MM.1S (cell line): ENCODE measurements at regions not wholly inside any gene's neighbourhood (a gene's known extent, or its start where the extent isn't known, plus 50 kb on each side); places are given as distances from the start of the nearest gene placed in this dataset.

ENCODE experiments used
- DNase-seq: peaks from one replicate; pipeline ENCODE4 v3.0.0-alpha.2; 2015
- H2AFZ ChIP-seq: fragments of 300-600 bp; sonication (generic); 2 replicates; pipeline ENCODE4 v1.6.0; 2016; ENCODE audit warnings: antibody characterized with exemption, low read length
- H3F3A ChIP-seq: fragments of 300-600 bp; sonication (generic); 2 replicates; pipeline ENCODE4 v1.6.1; 2016; ENCODE audit warnings: mild to moderate bottlenecking, antibody characterized with exemption, low read length, moderate library complexity, mixed read lengths; ENCODE audit not compliant: insufficient read depth
- H3K27ac ChIP-seq: fragments of 300-600 bp; sonication (generic); 2 replicates; pipeline ENCODE4 v1.5.1; 2016; ENCODE audit warnings: mild to moderate bottlenecking, low read length
- H3K27me3 ChIP-seq: fragments of 300-600 bp; sonication (generic); replicated peaks from 2 replicates; pipeline ENCODE4 v1.6.0; 2016; ENCODE audit warnings: low read length; ENCODE audit not compliant: insufficient read depth
- H3K36me3 ChIP-seq: fragments of 300-600 bp; sonication (generic); replicated peaks from 2 replicates; pipeline ENCODE4 v1.6.1; 2016; ENCODE audit warnings: mild to moderate bottlenecking, low read length, mixed read lengths; ENCODE audit not compliant: insufficient read depth
- H3K4me1 ChIP-seq: fragments of 300-600 bp; sonication (generic); 2 replicates; pipeline ENCODE4 v1.6.1; 2016; ENCODE audit warnings: low read length, mixed read lengths
- H3K4me2 ChIP-seq: fragments of 300-600 bp; sonication (generic); 2 replicates; pipeline ENCODE4 v1.6.0; 2016; ENCODE audit warnings: low read depth, low read length
- H3K4me3 ChIP-seq: fragments of 300-600 bp; sonication (generic); 2 replicates; pipeline ENCODE4 v1.5.1; 2016; ENCODE audit warnings: low read length, mixed read lengths
- H3K79me2 ChIP-seq: fragments of 300-600 bp; sonication (generic); 2 replicates; pipeline ENCODE4 v1.6.1; 2016; ENCODE audit warnings: mixed run types, low read length, mixed read lengths
- H3K9ac ChIP-seq: fragments of 300-600 bp; sonication (generic); 2 replicates; pipeline ENCODE4 v1.6.1; 2016; ENCODE audit warnings: low read length, mixed read lengths
- H3K9me2 ChIP-seq: fragments of 300-600 bp; sonication (generic); replicated peaks from 2 replicates; pipeline ENCODE4 v1.6.1; 2016; ENCODE audit warnings: mild to moderate bottlenecking, low read length, mixed read lengths; ENCODE audit not compliant: insufficient read depth
- H3K9me3 ChIP-seq: fragments of 300-600 bp; sonication (generic); replicated peaks from 2 replicates; pipeline ENCODE4 v1.6.1; 2016; ENCODE audit warnings: mild to moderate bottlenecking, low read length, mixed read lengths; ENCODE audit not compliant: insufficient read depth
- H4K20me1 ChIP-seq: fragments of 300-600 bp; sonication (generic); 2 replicates; pipeline ENCODE4 v1.6.1; 2016; ENCODE audit warnings: mild to moderate bottlenecking, low read length, moderate library complexity, mixed read lengths; ENCODE audit not compliant: insufficient read depth
- EZH2 ChIP-seq: fragments of 300-600 bp; sonication (generic); optimal IDR thresholded peaks from 2 replicates; pipeline ENCODE3; 2017; ENCODE audit warnings: low read depth, mild to moderate bottlenecking, antibody characterized with exemption, low read length, mixed read lengths
- EZH2phosphoT487 ChIP-seq: fragments of 300-600 bp; sonication (generic); IDR thresholded peaks from 2 replicates; pipeline ENCODE4 v1.6.1; 2018; ENCODE audit warnings: antibody characterized with exemption, low read length
- TF ChIP-seq, protein P1 (sequence below): fragments of 300-600 bp; sonication (generic); IDR thresholded peaks from 2 replicates; pipeline ENCODE4 v1.5.1; 2016; ENCODE audit warnings: antibody characterized with exemption, low read length, mixed read lengths

DNA sequence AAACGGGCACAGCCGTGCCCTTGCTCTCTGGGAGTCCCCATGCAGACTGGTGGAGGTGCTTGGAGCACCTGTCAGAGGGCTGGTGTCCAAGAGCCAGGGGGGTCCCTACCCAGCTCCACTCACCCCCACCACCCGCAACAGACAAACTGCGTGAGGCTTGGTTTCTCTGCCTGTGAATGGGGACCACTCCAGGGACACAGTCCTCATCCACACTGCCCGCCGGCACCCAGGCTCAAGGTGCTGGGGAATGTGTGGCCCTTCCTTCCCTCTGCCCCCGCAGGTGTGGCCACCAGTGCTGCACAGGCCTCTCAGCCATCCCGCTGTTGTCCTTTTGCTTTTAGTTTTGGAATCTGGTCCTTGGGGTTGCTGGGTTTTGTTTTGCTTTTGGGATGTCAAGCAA lies 136.5 kb upstream of the ZNF236 start:
- Histone ChIP-seq H3K4me3 (no peak overlapping the region), H3K36me3 (no peaks in the 10 kb centered on the region), H4K20me1 (no peaks in the 10 kb centered on the region), H3K4me1 (no peaks in the 10 kb centered on the region), H3F3A (no peaks in the 10 kb centered on the region), H3K79me2 (no peaks in the 10 kb centered on the region), H3K9ac (no peak overlapping the region), H3K27ac (no peak overlapping the region), H3K27me3 (no peaks in the 10 kb centered on the region), H3K9me3 (no peaks in the 10 kb centered on the region), H2AFZ (no peak overlapping the region), H3K4me2 (no peak overlapping the region), H3K9me2 (no peaks in the 10 kb centered on the region)
- TF ChIP-seq, protein P1, sequence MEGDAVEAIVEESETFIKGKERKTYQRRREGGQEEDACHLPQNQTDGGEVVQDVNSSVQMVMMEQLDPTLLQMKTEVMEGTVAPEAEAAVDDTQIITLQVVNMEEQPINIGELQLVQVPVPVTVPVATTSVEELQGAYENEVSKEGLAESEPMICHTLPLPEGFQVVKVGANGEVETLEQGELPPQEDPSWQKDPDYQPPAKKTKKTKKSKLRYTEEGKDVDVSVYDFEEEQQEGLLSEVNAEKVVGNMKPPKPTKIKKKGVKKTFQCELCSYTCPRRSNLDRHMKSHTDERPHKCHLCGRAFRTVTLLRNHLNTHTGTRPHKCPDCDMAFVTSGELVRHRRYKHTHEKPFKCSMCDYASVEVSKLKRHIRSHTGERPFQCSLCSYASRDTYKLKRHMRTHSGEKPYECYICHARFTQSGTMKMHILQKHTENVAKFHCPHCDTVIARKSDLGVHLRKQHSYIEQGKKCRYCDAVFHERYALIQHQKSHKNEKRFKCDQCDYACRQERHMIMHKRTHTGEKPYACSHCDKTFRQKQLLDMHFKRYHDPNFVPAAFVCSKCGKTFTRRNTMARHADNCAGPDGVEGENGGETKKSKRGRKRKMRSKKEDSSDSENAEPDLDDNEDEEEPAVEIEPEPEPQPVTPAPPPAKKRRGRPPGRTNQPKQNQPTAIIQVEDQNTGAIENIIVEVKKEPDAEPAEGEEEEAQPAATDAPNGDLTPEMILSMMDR, result no peak
- TF ChIP-seq EZH2, result no peak
- no peak for TF ChIP-seq EZH2phosphoT487
- no peak for DNase-seq

DNA sequence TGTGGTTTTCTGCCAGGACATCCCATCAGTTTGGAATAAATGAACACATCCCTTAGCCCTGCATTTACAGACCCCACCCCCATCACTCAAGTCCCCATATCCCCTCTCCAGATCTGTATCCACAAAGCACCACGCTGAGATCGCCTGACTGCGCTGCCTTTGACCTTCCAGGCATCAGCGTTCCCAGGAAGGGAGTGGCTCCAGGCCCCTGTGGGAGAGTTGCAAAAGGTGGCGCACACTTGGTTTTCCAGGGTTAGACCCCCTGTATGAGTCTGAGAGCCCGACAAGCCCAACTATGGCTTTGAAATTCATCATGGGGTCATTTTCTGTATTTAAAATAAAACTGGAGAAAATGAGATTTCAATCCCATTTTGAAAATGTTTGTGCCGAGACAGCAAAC lies 137.0 kb upstream of the ZNF236 start:
- Histone ChIP-seq H3F3A (no peaks in the 10 kb centered on the region), H3K4me3 (no peak overlapping the region), H2AFZ (no peak overlapping the region), H3K9me3 (no peaks in the 10 kb centered on the region), H3K9me2 (no peaks in the 10 kb centered on the region), H3K4me2 (no peak overlapping the region), H4K20me1 (no peaks in the 10 kb centered on the region), H3K9ac (no peak overlapping the region), H3K36me3 (no peaks in the 10 kb centered on the region), H3K27me3 (no peaks in the 10 kb centered on the region), H3K27ac (no peak overlapping the region), H3K79me2 (no peaks in the 10 kb centered on the region), H3K4me1 (no peaks in the 10 kb centered on the region)
- TF ChIP-seq EZH2phosphoT487 (no peak), EZH2 (no peak)
- TF ChIP-seq, protein P1, result no peak
- no peak for DNase-seq

DNA sequence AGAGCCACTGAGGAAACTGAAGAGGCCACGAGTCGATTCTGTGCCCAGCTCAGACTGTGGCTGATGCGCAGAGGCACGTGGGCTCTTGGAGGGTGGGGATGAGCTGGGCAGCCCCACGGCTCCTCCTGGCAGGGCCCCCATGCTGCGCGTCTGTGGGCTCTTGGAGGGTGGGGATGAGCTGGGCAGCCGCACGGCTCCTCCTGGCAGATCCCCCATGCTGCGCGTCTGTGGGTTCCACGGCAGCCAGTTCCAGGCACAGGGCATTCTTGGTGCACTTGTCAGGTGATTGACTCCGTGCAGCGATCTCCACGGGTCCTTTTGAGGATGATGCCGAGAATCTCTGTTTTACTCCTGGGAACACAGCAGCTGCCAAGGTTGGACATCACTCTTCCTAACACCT lies 138.1 kb upstream of the ZNF236 start:
- Histone ChIP-seq H3K27me3 (no peaks in the 10 kb centered on the region), H3K9ac (no peak overlapping the region), H3K27ac (no peak overlapping the region), H3K4me1 (no peaks in the 10 kb centered on the region), H3K36me3 (no peaks in the 10 kb centered on the region), H3K9me2 (no peaks in the 10 kb centered on the region), H3K9me3 (no peaks in the 10 kb centered on the region), H3F3A (no peaks in the 10 kb centered on the region), H2AFZ (peak overlapping the region; percentile 78), H3K4me2 (peak overlapping the region; percentile 76), H4K20me1 (no peaks in the 10 kb centered on the region), H3K79me2 (no peaks in the 10 kb centered on the region), H3K4me3 (peak overlapping the region; percentile 43)
- TF ChIP-seq EZH2 (no peak), EZH2phosphoT487 (no peak)
- TF ChIP-seq, protein P1, result no peak
- no peak for DNase-seq
